Parathyroid adenoma (tissue), 2 donors: ENCODE measurements at regions not wholly inside any gene's neighbourhood (a gene's known extent, or its start where the extent isn't known, plus 50 kb on each side); places are given as distances from the start of the nearest gene placed in this dataset.

Source experiments
- H2AFZ ChIP-seq: fragments of 300-600 bp; sonication (generic); one replicate; pipeline ENCODE4 v1.7.0; 2017; ENCODE audit warnings: antibody characterized with exemption, mild to moderate bottlenecking
- H3K27ac ChIP-seq: fragments of 300-600 bp; sonication (generic); one replicate; pipeline ENCODE4 v1.7.0; 2017
- H3K27me3 ChIP-seq: fragments of 300-600 bp; sonication (generic); one replicate; pipeline ENCODE4 v1.7.0; 2017; ENCODE audit warnings: low read length; ENCODE audit not compliant: control insufficient read depth, insufficient read depth
- H3K36me3 ChIP-seq: fragments of 300-600 bp; sonication (generic); one replicate; pipeline ENCODE4 v1.7.0; 2017; ENCODE audit warnings: low read length; ENCODE audit not compliant: control insufficient read depth, insufficient read depth
- H3K4me1 ChIP-seq: fragments of 300-600 bp; sonication (generic); one replicate; pipeline ENCODE4 v1.7.0; 2017; ENCODE audit warnings: control low read depth
- H3K4me2 ChIP-seq: fragments of 300-600 bp; sonication (generic); one replicate; pipeline ENCODE4 v1.7.0; 2017; ENCODE audit warnings: low read length
- H3K4me3 ChIP-seq: fragments of 300-600 bp; sonication (generic); one replicate; pipeline ENCODE4 v1.7.0; 2017; ENCODE audit warnings: low read depth, low read length
- H3K79me2 ChIP-seq: fragments of 300-600 bp; sonication (generic); one replicate; pipeline ENCODE4 v1.7.0; 2017; ENCODE audit warnings: control low read depth
- H3K9ac ChIP-seq: fragments of 300-600 bp; sonication (generic); one replicate; pipeline ENCODE4 v1.7.0; 2017; ENCODE audit warnings: mild to moderate bottlenecking
- H3K9me3 ChIP-seq: fragments of 300-600 bp; sonication (generic); one replicate; pipeline ENCODE4 v1.7.0; 2017; ENCODE audit warnings: low read length; ENCODE audit not compliant: control insufficient read depth
- CTCF ChIP-seq: fragments of 300-600 bp; sonication (generic); IDR thresholded peaks from one replicate; pipeline ENCODE4 v1.7.0; 2017; ENCODE audit warnings: antibody characterized with exemption, mild to moderate bottlenecking
- donor health status: primary hyperparathyroidism.

- H3K27me3 ChIP-seq: no peaks in the 10 kb centered on the region
- H3K9me3 ChIP-seq: no peaks in the 10 kb centered on the region
- no peak overlapping the region for H2AFZ ChIP-seq
- H3K9ac ChIP-seq: no peak overlapping the region
- H3K4me2 ChIP-seq: no peak overlapping the region
- no peak overlapping the region for H3K27ac ChIP-seq
- TF ChIP-seq CTCF: no peak
- H3K4me1 ChIP-seq: no peaks in the 10 kb centered on the region
- H3K79me2 ChIP-seq: no peaks in the 10 kb centered on the region
- no peak overlapping the region for H3K4me3 ChIP-seq
- no peaks in the 10 kb centered on the region for H3K36me3 ChIP-seq
These were observed 1331.6 kb upstream of the SORCS1 start for GRCh38 chr10:108496106-108496505.

- H3K27ac ChIP-seq: no peak overlapping the region
- TF ChIP-seq CTCF: no peak
- H3K4me3 ChIP-seq: no peak overlapping the region
- no peak overlapping the region for H3K9ac ChIP-seq
- H3K79me2 ChIP-seq: no peaks in the 10 kb centered on the region
- no peaks in the 10 kb centered on the region for H3K4me1 ChIP-seq
- no peaks in the 10 kb centered on the region for H3K27me3 ChIP-seq
- H3K9me3 ChIP-seq: no peaks in the 10 kb centered on the region
- no peak overlapping the region for H3K4me2 ChIP-seq
- no peak overlapping the region for H2AFZ ChIP-seq
- H3K36me3 ChIP-seq: no peaks in the 10 kb centered on the region
These were observed 1326.4 kb upstream of the SORCS1 start for GRCh38 chr10:108490944-108491343.

- H3K9ac ChIP-seq: no peak overlapping the region
- H3K79me2 ChIP-seq: no peaks in the 10 kb centered on the region
- no peaks in the 10 kb centered on the region for H3K27me3 ChIP-seq
- no peak overlapping the region for H3K4me2 ChIP-seq
- TF ChIP-seq CTCF: no peak
- no peak overlapping the region for H3K27ac ChIP-seq
- no peaks in the 10 kb centered on the region for H3K4me1 ChIP-seq
- H3K36me3 ChIP-seq: no peaks in the 10 kb centered on the region
- H2AFZ ChIP-seq: no peak overlapping the region
- H3K4me3 ChIP-seq: no peak overlapping the region
- H3K9me3 ChIP-seq: no peaks in the 10 kb centered on the region
These were observed 1306.9 kb upstream of the SORCS1 start for GRCh38 chr10:108471420-108471819.

GRCh38 chr10:108469940-108470339 is 1305.4 kb upstream of the SORCS1 start:
- Histone ChIP-seq H3K4me2 (no peak overlapping the region), H3K27me3 (no peaks in the 10 kb centered on the region)

More at GRCh38 chr10:108469940-108470339, 1305.4 kb upstream of the SORCS1 start:
- no peaks in the 10 kb centered on the region for H3K4me1 ChIP-seq
- H3K9ac ChIP-seq: no peak overlapping the region
- no peak overlapping the region for H2AFZ ChIP-seq
- no peaks in the 10 kb centered on the region for H3K79me2 ChIP-seq
- H3K36me3 ChIP-seq: no peaks in the 10 kb centered on the region
- no peak for TF ChIP-seq CTCF
- no peak overlapping the region for H3K27ac ChIP-seq
- no peak overlapping the region for H3K4me3 ChIP-seq
- no peaks in the 10 kb centered on the region for H3K9me3 ChIP-seq
